CD14-positive monocyte (primary cell): ENCODE measurements at regions not wholly inside any gene's neighbourhood (a gene's known extent, or its start where the extent isn't known, plus 50 kb on each side); places are given as distances from the start of the nearest gene placed in this dataset.

Experiments used
- DNase-seq, 3 donors: peaks; one replicate each; pipeline ENCODE4 v3.0.0-alpha.2; 2011 to 2022
- H2AFZ ChIP-seq: 2 replicates; pipeline ENCODE4 v1.6.0; 2012; ENCODE audit warnings: mild to moderate bottlenecking, low read depth, low read length, inconsistent platforms; ENCODE audit not compliant: insufficient read depth, poor library complexity, severe bottlenecking
- H3K27ac ChIP-seq, 2 donors: 1 replicate in 1 of 2; 2 replicates in 1 of 2; pipeline ENCODE4 v1.5.1; 2012 to 2013; ENCODE audit warnings: low read length in 2 of 2, control low read depth in 1 of 2, inconsistent platforms in 1 of 2, low read depth in 1 of 2, mild to moderate bottlenecking in 1 of 2
- H3K27me3 ChIP-seq, 2 donors: one replicate each; pipeline versions ENCODE4 v1.6.0 to v1.6.1; 2011 to 2013; ENCODE audit warnings: low read length in 2 of 2; ENCODE audit not compliant: control insufficient read depth in 2 of 2, insufficient read depth in 2 of 2
- H3K36me3 ChIP-seq, 2 donors: replicated peaks in 1 of 2; 1 replicate in 1 of 2; 2 replicates in 1 of 2; pipeline versions ENCODE4 v1.5.1 to v1.6.1; 2012 to 2013; ENCODE audit warnings: low read length in 2 of 2, control low read depth in 1 of 2, inconsistent platforms in 1 of 2, mild to moderate bottlenecking in 1 of 2; ENCODE audit not compliant: insufficient read depth in 2 of 2, control insufficient read depth in 1 of 2
- H3K4me1 ChIP-seq, 2 donors: 1 replicate in 1 of 2; 2 replicates in 1 of 2; pipeline versions ENCODE4 v1.5.1 to v1.6.1; 2012 to 2013; ENCODE audit warnings: low read length in 2 of 2, control low read depth in 1 of 2, inconsistent platforms in 1 of 2, mild to moderate bottlenecking in 1 of 2, moderate library complexity in 1 of 2; ENCODE audit not compliant: insufficient read depth in 2 of 2, control insufficient read depth in 1 of 2
- H3K4me2 ChIP-seq: replicated peaks from 2 replicates; pipeline ENCODE3; 2012; ENCODE audit warnings: low read length, moderate library complexity, mild to moderate bottlenecking; ENCODE audit not compliant: poor library complexity, severe bottlenecking; ENCODE audit errors: extremely low read depth
- H3K4me3 ChIP-seq, 3 experiments: fragments of 200-600 bp in 1 of 3; sonication (generic) in 1 of 3; replicated peaks in 1 of 3; 1 replicate in 2 of 3; 2 replicates in 1 of 3; pipeline ENCODE4 v1.5.1; 2011 to 2013; ENCODE audit warnings: low read length in 3 of 3, mild to moderate bottlenecking in 3 of 3, control low read depth in 2 of 3, low read depth in 2 of 3, inconsistent platforms in 1 of 3, moderate library complexity in 1 of 3
- H3K79me2 ChIP-seq: 2 replicates; pipeline ENCODE4 v1.6.0; 2012; ENCODE audit warnings: mild to moderate bottlenecking, control low read depth, inconsistent platforms, low read length, moderate library complexity; ENCODE audit not compliant: insufficient read depth
- H3K9ac ChIP-seq: 2 replicates; pipeline ENCODE4 v1.6.0; 2017; ENCODE audit warnings: low read length, mild to moderate bottlenecking; ENCODE audit not compliant: insufficient read depth, poor library complexity, severe bottlenecking
- H3K9me3 ChIP-seq, 2 donors: replicated peaks in 1 of 2; 1 replicate in 1 of 2; 2 replicates in 1 of 2; pipeline versions ENCODE4 v1.5.1 to v1.6.1; 2012 to 2013; ENCODE audit warnings: low read length in 2 of 2, control low read depth in 1 of 2; ENCODE audit not compliant: control insufficient read depth in 1 of 2, insufficient read depth in 1 of 2
- H4K20me1 ChIP-seq: 2 replicates; pipeline ENCODE4 v1.6.0; 2012; ENCODE audit warnings: mild to moderate bottlenecking, low read length, control low read depth, moderate library complexity; ENCODE audit not compliant: insufficient read depth
- H3K27ac Mint-ChIP-seq, 7 donors: one replicate each; pipeline ENCODE4 v1.8.0; 2020; ENCODE audit warnings: mild to moderate bottlenecking in 7 of 7, mixed read lengths in 7 of 7, moderate library complexity in 6 of 7, inconsistent platforms in 2 of 7
- H3K27me3 Mint-ChIP-seq, 3 donors: one replicate each; pipeline ENCODE4 v1.8.0; 2021 to 2022; ENCODE audit warnings: low read depth in 3 of 3, mild to moderate bottlenecking in 3 of 3, mixed read lengths in 3 of 3, moderate library complexity in 3 of 3, inconsistent platforms in 1 of 3
- H3K36me3 Mint-ChIP-seq, 2 donors: one replicate each; pipeline ENCODE4 v1.8.0; 2020; ENCODE audit warnings: mixed read lengths in 2 of 2, inconsistent platforms in 1 of 2, mild to moderate bottlenecking in 1 of 2
- H3K4me1 Mint-ChIP-seq: one replicate; pipeline ENCODE4 v1.8.0; 2020; ENCODE audit warnings: mild to moderate bottlenecking, mixed read lengths
- H3K4me3 Mint-ChIP-seq, 2 donors: one replicate each; pipeline ENCODE4 v1.8.0; 2020; ENCODE audit warnings: mild to moderate bottlenecking in 2 of 2, mixed read lengths in 2 of 2, moderate library complexity in 1 of 2
- H3K9me3 Mint-ChIP-seq, 7 donors: one replicate each; pipeline ENCODE4 v1.8.0; 2020 to 2022; ENCODE audit warnings: mixed read lengths in 7 of 7, mild to moderate bottlenecking in 6 of 7, moderate library complexity in 6 of 7, inconsistent platforms in 2 of 7
- WGBS: methylation state at CpG from one replicate; pipeline ENCODE4 v1.1.5; 2013; ENCODE audit warnings: missing lambda C conversion rate; ENCODE audit not compliant: insufficient coverage; 5-methylcytosine and 5-hydroxymethylcytosine counted together
- intact Hi-C, 2 donors: fragments of 100-400 bp; cut with micrococcal nuclease; formaldehyde crosslinking; loops; one replicate each; pipeline versions ENCODE4 v1.15.0 to v1.15.1; 2023
- TF ChIP-seq, protein P1 (sequence below): fragments of 200-600 bp; IDR thresholded peaks from one replicate; pipeline ENCODE4 v1.8.0; 2022; ENCODE audit warnings: antibody characterized with exemption, mild to moderate bottlenecking

DNA sequence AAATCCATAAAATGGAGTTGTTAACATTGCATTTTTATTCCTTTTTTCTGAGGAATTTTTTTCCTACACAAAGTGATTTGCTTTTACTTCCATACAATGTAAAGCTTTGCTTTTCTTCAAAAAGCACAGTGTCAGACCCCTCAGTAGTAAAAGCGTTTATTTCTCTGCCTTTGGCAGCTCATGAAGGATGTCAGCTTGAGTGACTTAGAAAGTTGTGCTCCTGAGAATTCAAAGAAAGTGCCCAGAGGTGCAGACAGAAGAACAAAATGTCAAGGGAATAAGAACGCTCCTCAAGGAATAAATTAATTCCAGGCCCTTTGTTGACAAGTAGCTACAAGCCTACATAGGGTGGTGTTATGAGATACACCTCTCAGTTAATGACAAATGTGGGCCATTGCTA lies 369.3 kb upstream of the ADARB2 start:
- Mint-ChIP-seq H3K27me3 (peaks cover 0 to 2% (median 0%) of the 10 kb centered on the region in 3 donors), H3K9me3 (peaks cover 0 to 9% (median 3%) of the 10 kb centered on the region in 7 donors), H3K36me3 (no peaks in the 10 kb centered on the region), H3K4me3 (no peak overlapping the region), H3K27ac (no peak overlapping the region), H3K4me1 (no peaks in the 10 kb centered on the region)
- intact Hi-C loops: no loop called here
- DNase-seq: no peak
- H3K27me3 ChIP-seq: no peaks in the 10 kb centered on the region
- H3K4me3 ChIP-seq: no peak overlapping the region
- H3K4me2 ChIP-seq: no peak overlapping the region
- no peak overlapping the region for H2AFZ ChIP-seq
- no peak overlapping the region for H3K27ac ChIP-seq
- H3K79me2 ChIP-seq: no peaks in the 10 kb centered on the region
- no peaks in the 10 kb centered on the region for H3K4me1 ChIP-seq
- no peaks in the 10 kb centered on the region for H3K36me3 ChIP-seq
- H3K9ac ChIP-seq: no peak overlapping the region
- TF ChIP-seq, protein P1, sequence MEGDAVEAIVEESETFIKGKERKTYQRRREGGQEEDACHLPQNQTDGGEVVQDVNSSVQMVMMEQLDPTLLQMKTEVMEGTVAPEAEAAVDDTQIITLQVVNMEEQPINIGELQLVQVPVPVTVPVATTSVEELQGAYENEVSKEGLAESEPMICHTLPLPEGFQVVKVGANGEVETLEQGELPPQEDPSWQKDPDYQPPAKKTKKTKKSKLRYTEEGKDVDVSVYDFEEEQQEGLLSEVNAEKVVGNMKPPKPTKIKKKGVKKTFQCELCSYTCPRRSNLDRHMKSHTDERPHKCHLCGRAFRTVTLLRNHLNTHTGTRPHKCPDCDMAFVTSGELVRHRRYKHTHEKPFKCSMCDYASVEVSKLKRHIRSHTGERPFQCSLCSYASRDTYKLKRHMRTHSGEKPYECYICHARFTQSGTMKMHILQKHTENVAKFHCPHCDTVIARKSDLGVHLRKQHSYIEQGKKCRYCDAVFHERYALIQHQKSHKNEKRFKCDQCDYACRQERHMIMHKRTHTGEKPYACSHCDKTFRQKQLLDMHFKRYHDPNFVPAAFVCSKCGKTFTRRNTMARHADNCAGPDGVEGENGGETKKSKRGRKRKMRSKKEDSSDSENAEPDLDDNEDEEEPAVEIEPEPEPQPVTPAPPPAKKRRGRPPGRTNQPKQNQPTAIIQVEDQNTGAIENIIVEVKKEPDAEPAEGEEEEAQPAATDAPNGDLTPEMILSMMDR: no peak
- H3K9me3 ChIP-seq: peaks cover 0 to 6% of the 10 kb centered on the region in 2 donors
- no CpG with 5 or more reads among the region's 2 CpGs for WGBS
- H4K20me1 ChIP-seq: no peaks in the 10 kb centered on the region

DNA sequence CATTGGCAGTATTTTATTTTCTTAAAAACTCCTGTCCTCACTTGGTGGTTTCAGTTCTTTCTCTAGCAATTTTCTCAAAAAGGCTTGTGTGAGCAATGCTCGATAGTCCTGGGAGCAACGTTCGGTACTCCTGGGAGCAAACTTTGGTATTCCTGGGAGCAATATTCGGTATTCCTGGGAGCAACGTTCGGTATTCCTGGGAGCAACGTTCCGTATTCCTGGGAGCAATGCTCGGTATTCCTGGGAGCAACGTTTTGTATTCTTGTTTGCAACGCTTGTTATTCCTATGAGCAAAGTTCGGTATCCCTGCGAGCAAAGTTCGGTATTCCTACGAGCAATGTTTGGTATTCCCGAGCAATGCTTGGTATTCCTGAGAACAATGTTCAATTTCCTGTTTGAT lies 362.0 kb upstream of the ADARB2 start:
- TF ChIP-seq, protein P1: no peak
- Mint-ChIP-seq H3K4me1 (no peaks in the 10 kb centered on the region), H3K27me3 (no peaks in the 10 kb centered on the region), H3K27ac (no peak overlapping the region), H3K4me3 (no peak overlapping the region), H3K36me3 (no peaks in the 10 kb centered on the region), H3K9me3 (peaks cover 0 to 20% (median 4%) of the 10 kb centered on the region in 7 donors)
- 93% methylated on average over 16 of the region's 16 CpGs for WGBS
- DNase-seq: no peak
- Histone ChIP-seq H3K9ac (no peak overlapping the region), H3K79me2 (no peaks in the 10 kb centered on the region), H3K27me3 (no peaks in the 10 kb centered on the region), H3K4me2 (no peak overlapping the region), H3K27ac (no peak overlapping the region), H3K4me1 (no peaks in the 10 kb centered on the region), H2AFZ (no peak overlapping the region), H3K9me3 (peaks cover 3 to 14% of the 10 kb centered on the region in 2 donors), H3K4me3 (no peak overlapping the region), H4K20me1 (no peaks in the 10 kb centered on the region), H3K36me3 (no peaks in the 10 kb centered on the region)
- intact Hi-C loops: no loop called here
